ENCODE measurements at regions not wholly inside any gene's neighbourhood (a gene's known extent, or its start where the extent isn't known, plus 50 kb on each side); places are given as distances from the start of the nearest gene placed in this dataset.

GRCh38 chr13:85373322-85373721 is 425.9 kb downstream of the SLITRK6 start:
- TF ChIP-seq EZH2 (IDR thresholded peaks at IDR 0.05; ENCODE audit: insufficient read depth, poor library complexity, severe bottlenecking) (no peak), EZH2phosphoT487 (IDR thresholded peaks at IDR 0.05; ENCODE audit: insufficient read depth, low read depth) (no peak)
